PC-9 (cell line): ENCODE measurements at regions not wholly inside any gene's neighbourhood (a gene's known extent, or its start where the extent isn't known, plus 50 kb on each side); places are given as distances from the start of the nearest gene placed in this dataset.

Experiments used
- BruUV-seq: library from RNA; stranded (reverse); fragments of 400-500 nt; replicated peaks from 2 replicates; lab custom pipeline; 2021; lab: Mats Ljungman, UMichigan
- CTCF ChIA-PET: fragments of 300-600 bp; sonication (Branson Sonifier 250); formaldehyde crosslinking; loops from one replicate; lab custom pipeline; 2022; ENCODE audit warnings: antibody characterized with exemption; lab: Charles Lee
- POLR2A ChIA-PET: fragments of 300-600 bp; sonication (Branson Sonifier 250); formaldehyde crosslinking; loops from one replicate; lab custom pipeline; 2022; ENCODE audit warnings: antibody characterized with exemption; ENCODE audit not compliant: unreplicated experiment; lab: Charles Lee
- DNase-seq, 2 experiments: peaks; one replicate each; pipeline versions ENCODE4 v3.0.0 to v3.0.0-alpha.2; 2015 to 2022; ENCODE audit warnings: mixed read lengths in 1 of 2
- H2AFZ ChIP-seq: fragments of 200-600 bp; sonication (generic); 2 replicates; pipeline ENCODE4 v1.8.1; 2017; ENCODE audit warnings: antibody characterized with exemption
- H3F3A ChIP-seq: fragments of 200-600 bp; sonication (generic); 2 replicates; pipeline ENCODE4 v1.8.1; 2017; ENCODE audit warnings: antibody characterized with exemption, mild to moderate bottlenecking, low read depth; ENCODE audit not compliant: insufficient read depth
- H3K27ac ChIP-seq: fragments of 200-600 bp; sonication (generic); 2 replicates; pipeline ENCODE4 v1.6.1; 2016; ENCODE audit warnings: mixed run types
- H3K27me3 ChIP-seq: fragments of 200-600 bp; sonication (generic); 2 replicates; pipeline ENCODE4 v1.6.1; 2016; ENCODE audit warnings: low read depth, mixed run types; ENCODE audit not compliant: insufficient read depth
- H3K36me3 ChIP-seq: fragments of 200-600 bp; sonication (generic); 2 replicates; pipeline ENCODE4 v1.6.1; 2016; ENCODE audit warnings: low read depth, mixed run types
- H3K4me1 ChIP-seq: fragments of 200-600 bp; sonication (generic); replicated peaks from 2 replicates; pipeline ENCODE4 v1.6.1; 2016; ENCODE audit warnings: mixed run types; ENCODE audit not compliant: insufficient read depth
- H3K4me2 ChIP-seq: fragments of 200-600 bp; sonication (generic); 2 replicates; pipeline ENCODE4 v1.6.1; 2017; ENCODE audit warnings: mixed run types
- H3K4me3 ChIP-seq: fragments of 200-600 bp; sonication (generic); 2 replicates; pipeline ENCODE4 v1.6.1; 2016; ENCODE audit warnings: mixed run types
- H3K79me2 ChIP-seq: fragments of 200-600 bp; sonication (generic); 2 replicates; pipeline ENCODE4 v1.6.1; 2017; ENCODE audit warnings: low read depth, mixed run types
- H3K9me2 ChIP-seq: fragments of 200-600 bp; sonication (generic); 2 replicates; pipeline ENCODE4 v1.8.1; 2017; ENCODE audit warnings: mild to moderate bottlenecking; ENCODE audit not compliant: insufficient read depth
- H3K9me3 ChIP-seq: fragments of 200-600 bp; sonication (generic); 2 replicates; pipeline ENCODE4 v1.8.1; 2016; ENCODE audit warnings: low read depth; ENCODE audit not compliant: insufficient read depth
- H4K20me1 ChIP-seq: fragments of 200-600 bp; sonication (generic); 2 replicates; pipeline ENCODE4 v1.8.1; 2017; ENCODE audit not compliant: insufficient read depth
- EZH2 ChIP-seq: fragments of 200-600 bp; sonication (generic); IDR thresholded peaks from 2 replicates; pipeline ENCODE4 v1.8.0; 2017; ENCODE audit warnings: antibody characterized with exemption, low read depth
- intact Hi-C: fragments of 100-400 bp; cut with micrococcal nuclease; formaldehyde crosslinking; loops from one replicate; pipeline ENCODE4 v1.10.0; 2022; ENCODE audit not compliant: unreplicated experiment
- TF ChIP-seq, protein P1 (sequence below): fragments of 200-600 bp; sonication (generic); conservative IDR thresholded peaks from 2 replicates; pipeline ENCODE4 v1.6.1; 2017; ENCODE audit warnings: mixed run types, antibody characterized with exemption, mild to moderate bottlenecking, moderate library complexity

DNA sequence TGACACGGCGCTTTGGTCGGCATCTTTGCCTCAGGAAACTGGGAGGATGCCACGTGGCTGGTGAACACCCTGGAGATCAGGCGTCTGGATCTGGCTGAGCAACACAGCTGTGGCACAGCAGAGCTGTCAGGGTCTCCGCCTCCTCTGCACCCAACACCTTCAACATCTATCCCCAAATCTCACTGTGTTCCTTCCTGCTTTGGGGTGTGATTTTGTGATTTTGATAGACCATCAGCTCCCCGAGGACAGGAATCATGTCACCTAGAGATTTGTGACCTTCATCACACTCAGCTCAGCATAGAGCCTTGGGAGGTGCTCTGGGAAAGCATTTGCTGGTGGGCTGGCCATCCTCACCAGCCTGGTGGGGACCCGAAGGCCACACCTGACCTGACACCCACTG, 203.7 kb upstream of the FOXQ1 start:
- no peak overlapping the region for H3K4me3 ChIP-seq
- H3K4me2 ChIP-seq: no peak overlapping the region
- H3K27ac ChIP-seq: no peak overlapping the region
- no peaks in the 10 kb centered on the region for H3K79me2 ChIP-seq
- TF ChIP-seq, protein P1, sequence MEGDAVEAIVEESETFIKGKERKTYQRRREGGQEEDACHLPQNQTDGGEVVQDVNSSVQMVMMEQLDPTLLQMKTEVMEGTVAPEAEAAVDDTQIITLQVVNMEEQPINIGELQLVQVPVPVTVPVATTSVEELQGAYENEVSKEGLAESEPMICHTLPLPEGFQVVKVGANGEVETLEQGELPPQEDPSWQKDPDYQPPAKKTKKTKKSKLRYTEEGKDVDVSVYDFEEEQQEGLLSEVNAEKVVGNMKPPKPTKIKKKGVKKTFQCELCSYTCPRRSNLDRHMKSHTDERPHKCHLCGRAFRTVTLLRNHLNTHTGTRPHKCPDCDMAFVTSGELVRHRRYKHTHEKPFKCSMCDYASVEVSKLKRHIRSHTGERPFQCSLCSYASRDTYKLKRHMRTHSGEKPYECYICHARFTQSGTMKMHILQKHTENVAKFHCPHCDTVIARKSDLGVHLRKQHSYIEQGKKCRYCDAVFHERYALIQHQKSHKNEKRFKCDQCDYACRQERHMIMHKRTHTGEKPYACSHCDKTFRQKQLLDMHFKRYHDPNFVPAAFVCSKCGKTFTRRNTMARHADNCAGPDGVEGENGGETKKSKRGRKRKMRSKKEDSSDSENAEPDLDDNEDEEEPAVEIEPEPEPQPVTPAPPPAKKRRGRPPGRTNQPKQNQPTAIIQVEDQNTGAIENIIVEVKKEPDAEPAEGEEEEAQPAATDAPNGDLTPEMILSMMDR: no peak
- TF ChIP-seq EZH2: no peak
- no peaks in the 10 kb centered on the region for H3K9me3 ChIP-seq
- BruUV-seq: no TSS peak
- POLR2A ChIA-PET: no interaction called here
- intact Hi-C loops: no loop called here
- H2AFZ ChIP-seq: no peak overlapping the region
- H4K20me1 ChIP-seq: no peaks in the 10 kb centered on the region
- H3K9me2 ChIP-seq: no peaks in the 10 kb centered on the region
- no peaks in the 10 kb centered on the region for H3K36me3 ChIP-seq
- CTCF ChIA-PET: no interaction called here
- H3K27me3 ChIP-seq: no peaks in the 10 kb centered on the region
- no peak for DNase-seq
- H3K4me1 ChIP-seq: no peaks in the 10 kb centered on the region
- H3F3A ChIP-seq: no peaks in the 10 kb centered on the region

DNA sequence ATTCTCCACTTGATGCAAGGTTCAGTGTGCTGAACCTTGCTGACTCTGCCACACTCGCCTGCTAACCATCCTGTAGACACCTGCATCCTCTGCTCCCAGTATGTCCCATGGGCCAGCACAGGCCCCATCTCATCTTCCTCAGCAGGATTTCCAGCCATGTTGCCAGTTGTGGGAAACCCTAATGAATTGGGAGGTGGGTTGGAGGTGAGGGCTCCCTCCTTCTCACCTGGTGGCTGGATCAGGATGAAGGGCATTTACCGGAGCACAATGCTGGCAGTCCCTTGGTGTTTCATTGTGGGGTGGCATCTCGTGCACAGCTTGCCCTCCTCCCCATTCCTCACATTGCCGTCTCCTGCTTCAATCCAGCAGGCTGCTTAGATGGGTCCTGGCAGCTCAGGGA, 204.3 kb upstream of the FOXQ1 start:
- POLR2A ChIA-PET: no interaction called here
- TF ChIP-seq EZH2: no peak
- TF ChIP-seq, protein P1: no peak
- BruUV-seq: no TSS peak
- H4K20me1 ChIP-seq: no peaks in the 10 kb centered on the region
- H3K4me1 ChIP-seq: no peaks in the 10 kb centered on the region
- DNase-seq: no peak
- intact Hi-C loops: no loop called here
- no peak overlapping the region for H3K27ac ChIP-seq
- CTCF ChIA-PET: no interaction called here
- H3K9me3 ChIP-seq: no peaks in the 10 kb centered on the region
- no peaks in the 10 kb centered on the region for H3K27me3 ChIP-seq
- no peaks in the 10 kb centered on the region for H3K79me2 ChIP-seq
- no peak overlapping the region for H2AFZ ChIP-seq
- no peak overlapping the region for H3K4me3 ChIP-seq
- H3K9me2 ChIP-seq: no peaks in the 10 kb centered on the region
- H3K36me3 ChIP-seq: no peaks in the 10 kb centered on the region
- H3F3A ChIP-seq: no peaks in the 10 kb centered on the region
- H3K4me2 ChIP-seq: no peak overlapping the region

DNA sequence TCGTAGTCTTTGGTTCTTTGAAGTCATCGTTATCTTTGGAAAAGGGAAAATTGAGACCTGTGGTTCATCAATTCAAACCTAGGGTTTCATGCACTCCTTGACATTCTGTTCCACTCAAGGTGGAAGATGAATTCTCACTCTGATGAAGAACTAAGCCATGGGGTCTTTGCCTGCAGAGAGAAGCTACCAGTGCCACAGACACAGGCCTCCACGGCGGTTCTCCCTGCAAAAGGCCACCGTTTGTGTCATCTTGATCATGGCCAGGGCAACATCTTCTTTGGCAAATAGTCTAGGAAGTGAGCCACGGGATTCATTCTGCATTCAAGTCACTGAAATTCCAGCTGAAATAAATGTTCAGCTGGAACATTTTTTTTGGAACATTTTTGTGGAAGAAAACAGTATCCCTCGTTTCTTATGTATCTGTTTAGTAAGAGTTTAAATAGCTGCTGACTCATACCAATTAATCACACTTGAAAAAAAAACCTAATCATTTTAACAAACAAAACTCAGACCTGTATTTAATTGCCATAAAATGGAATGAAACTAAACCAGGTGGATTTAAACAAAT, 206.0 kb upstream of the FOXQ1 start:
- Histone ChIP-seq H3K4me2 (no peak overlapping the region), H3K27ac (no peak overlapping the region), H3K27me3 (no peaks in the 10 kb centered on the region), H3F3A (no peaks in the 10 kb centered on the region), H3K9me3 (no peaks in the 10 kb centered on the region), H2AFZ (no peak overlapping the region), H3K4me3 (no peak overlapping the region), H3K36me3 (no peaks in the 10 kb centered on the region), H3K4me1 (no peaks in the 10 kb centered on the region), H3K79me2 (no peaks in the 10 kb centered on the region), H4K20me1 (no peaks in the 10 kb centered on the region), H3K9me2 (no peaks in the 10 kb centered on the region)
- ChIA-PET POLR2A (no interaction called here), CTCF (no interaction called here)
- TF ChIP-seq EZH2: no peak
- TF ChIP-seq, protein P1: no peak
- no peak for DNase-seq
- no TSS peak for BruUV-seq
- intact Hi-C loops: no loop called here
